Hematopoietic multipotent progenitor cell treated with erythropoietin and hydrocortisone succinate and interleukin-3 and kit ligand, for 15 days (in vitro differentiated cells): ENCODE measurements at regions not wholly inside any gene's neighbourhood (a gene's known extent, or its start where the extent isn't known, plus 50 kb on each side); places are given as distances from the start of the nearest gene placed in this dataset.
"Not testable (repeated sequence)": the region's sequence is repeated elsewhere in the genome, so short reads cannot be mapped to it uniquely, and the experiment has no call there.

ENCODE experiments used
- DNase-seq: peaks from one replicate; pipeline ENCODE4 v3.0.0-alpha.2; 2015; ENCODE audit warnings: low spot score

GRCh38 chr5:57396701-57397100 lies 85.9 kb downstream of the ACTBL2 start:
- DNase-seq: no peak

GRCh38 chr5:57394421-57395210 lies 88.0 kb downstream of the ACTBL2 start:
- DNase-seq: no peak

GRCh38 chr5:57386958-57387357 lies 95.7 kb downstream of the ACTBL2 start:
- DNase-seq: no peak

- no peak for DNase-seq
These were observed 99.3 kb downstream of the ACTBL2 start for GRCh38 chr5:57383093-57383861.

- DNase-seq: no peak
These were observed 100.0 kb downstream of the ACTBL2 start for GRCh38 chr5:57382655-57383054.

GRCh38 chr5:57370376-57370775 lies 112.2 kb downstream of the ACTBL2 start:
- no peak for DNase-seq

- DNase-seq: no peak
These were observed 114.6 kb downstream of the ACTBL2 start for GRCh38 chr5:57368010-57368409.

- DNase-seq: no peak
These were observed 115.9 kb downstream of the ACTBL2 start for GRCh38 chr5:57366744-57367143.

- no peak for DNase-seq
These were observed 119.7 kb downstream of the ACTBL2 start for GRCh38 chr5:57362951-57363350.

GRCh38 chr5:57360871-57361270 lies 121.7 kb downstream of the ACTBL2 start:
- DNase-seq: no peak

- no peak for DNase-seq
These were observed 123.6 kb downstream of the ACTBL2 start for GRCh38 chr5:57358796-57359592.

- not testable (repeated sequence) for DNase-seq
These were observed 125.8 kb downstream of the ACTBL2 start for GRCh38 chr5:57356850-57357249.

GRCh38 chr5:57349214-57349613 lies 133.4 kb downstream of the ACTBL2 start:
- DNase-seq: no peak

- DNase-seq: no peak
These were observed 134.1 kb downstream of the ACTBL2 start for GRCh38 chr5:57348376-57349140.

- no peak for DNase-seq
These were observed 136.3 kb downstream of the ACTBL2 start for GRCh38 chr5:57346328-57346727.

- DNase-seq: no peak
These were observed 141.1 kb downstream of the ACTBL2 start for GRCh38 chr5:57341380-57341979.

- no peak for DNase-seq
These were observed 141.9 kb downstream of the ACTBL2 start for GRCh38 chr5:57340681-57341080.

- no peak for DNase-seq
These were observed 143.1 kb downstream of the ACTBL2 start for GRCh38 chr5:57339521-57339920.

- no peak for DNase-seq
These were observed 143.7 kb downstream of the ACTBL2 start for GRCh38 chr5:57338868-57339340.

GRCh38 chr5:57338068-57338867 lies 144.3 kb downstream of the ACTBL2 start:
- peak; percentile 11 for DNase-seq
